Vagina (tissue), 2 donors: ENCODE measurements at regions not wholly inside any gene's neighbourhood (a gene's known extent, or its start where the extent isn't known, plus 50 kb on each side); places are given as distances from the start of the nearest gene placed in this dataset.

Experiments
- POLR2A ChIP-seq, 2 donors: fragments of 450-650 bp; IDR thresholded peaks; one replicate each; pipeline ENCODE4 v1.6.1; 2017; ENCODE audit warnings: antibody characterized with exemption in 2 of 2, mild to moderate bottlenecking in 2 of 2, moderate library complexity in 2 of 2
- TF ChIP-seq, protein P1 (sequence below), 3 experiments: fragments of 450-650 bp in 2 of 3; fragments of 200-600 bp in 1 of 3; sonication (generic) in 1 of 3; IDR thresholded peaks; one replicate each; pipeline ENCODE4 v1.5.1; 2017 to 2019; ENCODE audit warnings: antibody characterized with exemption in 3 of 3, mild to moderate bottlenecking in 2 of 3, moderate library complexity in 2 of 3

DNA sequence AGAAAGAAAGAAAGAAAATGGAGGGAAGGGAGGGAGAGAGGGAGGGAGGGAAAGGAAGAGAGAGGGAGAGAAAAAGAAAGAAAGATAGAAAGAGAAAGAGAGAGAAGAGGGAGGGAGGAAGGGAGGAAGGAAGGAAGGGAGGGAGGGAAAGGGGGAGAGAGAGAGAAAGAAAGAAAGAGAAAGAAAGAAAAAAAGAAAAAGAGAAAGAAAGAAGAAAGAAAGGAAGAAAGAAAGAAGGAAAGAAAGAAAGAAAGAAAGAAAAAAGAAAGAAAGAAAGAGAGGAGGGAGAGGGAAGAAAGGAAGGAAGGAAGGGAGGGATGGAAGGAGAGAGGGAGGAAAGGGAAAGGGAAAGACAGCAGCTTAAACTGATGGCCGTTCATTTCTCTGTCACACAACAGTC is 457.5 kb downstream of the PDZRN4 start:
- TF ChIP-seq, protein P1, sequence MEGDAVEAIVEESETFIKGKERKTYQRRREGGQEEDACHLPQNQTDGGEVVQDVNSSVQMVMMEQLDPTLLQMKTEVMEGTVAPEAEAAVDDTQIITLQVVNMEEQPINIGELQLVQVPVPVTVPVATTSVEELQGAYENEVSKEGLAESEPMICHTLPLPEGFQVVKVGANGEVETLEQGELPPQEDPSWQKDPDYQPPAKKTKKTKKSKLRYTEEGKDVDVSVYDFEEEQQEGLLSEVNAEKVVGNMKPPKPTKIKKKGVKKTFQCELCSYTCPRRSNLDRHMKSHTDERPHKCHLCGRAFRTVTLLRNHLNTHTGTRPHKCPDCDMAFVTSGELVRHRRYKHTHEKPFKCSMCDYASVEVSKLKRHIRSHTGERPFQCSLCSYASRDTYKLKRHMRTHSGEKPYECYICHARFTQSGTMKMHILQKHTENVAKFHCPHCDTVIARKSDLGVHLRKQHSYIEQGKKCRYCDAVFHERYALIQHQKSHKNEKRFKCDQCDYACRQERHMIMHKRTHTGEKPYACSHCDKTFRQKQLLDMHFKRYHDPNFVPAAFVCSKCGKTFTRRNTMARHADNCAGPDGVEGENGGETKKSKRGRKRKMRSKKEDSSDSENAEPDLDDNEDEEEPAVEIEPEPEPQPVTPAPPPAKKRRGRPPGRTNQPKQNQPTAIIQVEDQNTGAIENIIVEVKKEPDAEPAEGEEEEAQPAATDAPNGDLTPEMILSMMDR (IDR thresholded peaks at IDR 0.05): no peak
- TF ChIP-seq POLR2A (IDR thresholded peaks at IDR 0.05): no peak
